PC-3 (cell line): ENCODE measurements at regions not wholly inside any gene's neighbourhood (a gene's known extent, or its start where the extent isn't known, plus 50 kb on each side); places are given as distances from the start of the nearest gene placed in this dataset.

Source experiments
- ATAC-seq: fragments of 200-7000 bp; cut with Tn5 transposase; 2 replicates; pipeline ENCODE4 v1.9.1; 2020; ENCODE audit warnings: mild to moderate bottlenecking, moderate library complexity
- BruUV-seq: library from RNA; stranded (reverse); fragments of 400-500 nt; replicated peaks from 2 replicates; lab custom pipeline; 2021; lab: Mats Ljungman, UMichigan
- CTCF ChIA-PET: fragments of 300-600 bp; sonication (Branson Sonifier 250); formaldehyde crosslinking; loops from one replicate; lab custom pipeline; 2022; ENCODE audit warnings: antibody characterized with exemption; lab: Charles Lee
- POLR2A ChIA-PET: fragments of 300-600 bp; sonication (Branson Sonifier 250); formaldehyde crosslinking; loops from one replicate; lab custom pipeline; 2022; ENCODE audit warnings: antibody characterized with exemption; ENCODE audit not compliant: unreplicated experiment; lab: Charles Lee
- DNase-seq: peaks from one replicate; pipeline ENCODE4 v3.0.0-alpha.2; 2015
- H2AFZ ChIP-seq: fragments of 300-600 bp; sonication (generic); 2 replicates; pipeline ENCODE4 v1.6.0; 2016; ENCODE audit warnings: antibody characterized with exemption, low read length
- H3F3A ChIP-seq: fragments of 300-600 bp; sonication (generic); one replicate; pipeline ENCODE4 v1.6.0; 2017; ENCODE audit warnings: antibody characterized with exemption, low read length, control low read depth, mild to moderate bottlenecking; ENCODE audit not compliant: unreplicated experiment
- H3K27ac ChIP-seq: fragments of 300-600 bp; sonication (generic); 2 replicates; pipeline ENCODE4 v1.5.1; 2016; ENCODE audit warnings: mild to moderate bottlenecking, low read length
- H3K27me3 ChIP-seq: fragments of 300-600 bp; sonication (generic); 2 replicates; pipeline ENCODE4 v1.6.1; 2016; ENCODE audit warnings: low read length, mixed read lengths
- H3K36me3 ChIP-seq: fragments of 300-600 bp; sonication (generic); 2 replicates; pipeline ENCODE4 v1.6.1; 2016; ENCODE audit warnings: low read depth, mixed run types, low read length, mixed read lengths
- H3K4me1 ChIP-seq: fragments of 300-600 bp; sonication (generic); 2 replicates; pipeline ENCODE4 v1.5.1; 2016; ENCODE audit warnings: low read length; ENCODE audit not compliant: insufficient read depth
- H3K4me2 ChIP-seq: fragments of 300-600 bp; sonication (generic); 2 replicates; pipeline ENCODE4 v1.6.0; 2016; ENCODE audit warnings: low read length
- H3K4me3 ChIP-seq: fragments of 300-600 bp; sonication (generic); 2 replicates; pipeline ENCODE4 v1.5.1; 2016; ENCODE audit warnings: mild to moderate bottlenecking, low read length, mixed read lengths
- H3K79me2 ChIP-seq: fragments of 300-600 bp; sonication (generic); 2 replicates; pipeline ENCODE4 v1.6.1; 2017; ENCODE audit warnings: low read length, mixed read lengths
- H3K9ac ChIP-seq: fragments of 300-600 bp; sonication (generic); 2 replicates; pipeline ENCODE4 v1.6.0; 2016; ENCODE audit warnings: mild to moderate bottlenecking, low read length
- H3K9me2 ChIP-seq: fragments of 300-600 bp; sonication (generic); replicated peaks from 2 replicates; pipeline ENCODE4 v1.6.1; 2016; ENCODE audit warnings: mixed run types, low read length, mixed read lengths
- H3K9me3 ChIP-seq: fragments of 300-600 bp; sonication (generic); 2 replicates; pipeline ENCODE4 v1.6.1; 2016; ENCODE audit warnings: low read length, mixed read lengths
- H4K20me1 ChIP-seq: fragments of 300-600 bp; sonication (generic); 2 replicates; pipeline ENCODE4 v1.6.1; 2016; ENCODE audit warnings: low read length, mixed read lengths
- EZH2 ChIP-seq: fragments of 300-600 bp; sonication (generic); IDR thresholded peaks from one replicate; pipeline ENCODE4 v1.6.1; 2017; ENCODE audit warnings: antibody characterized with exemption, mild to moderate bottlenecking, low read length; ENCODE audit not compliant: unreplicated experiment
- EZH2phosphoT487 ChIP-seq: fragments of 300-600 bp; sonication (generic); IDR thresholded peaks from 2 replicates; pipeline ENCODE4 v1.6.1; 2018; ENCODE audit warnings: mild to moderate bottlenecking, antibody characterized with exemption, low read length, borderline replicate concordance
- intact Hi-C: fragments of 100-400 bp; cut with micrococcal nuclease; formaldehyde crosslinking; loops from 2 replicates; pipeline ENCODE4 v1.9.0; 2023
- TF ChIP-seq, protein P1 (sequence below): fragments of 300-600 bp; sonication (generic); conservative IDR thresholded peaks from 2 replicates; pipeline ENCODE4 v1.5.1; 2017; ENCODE audit warnings: antibody characterized with exemption, low read depth, mild to moderate bottlenecking, low read length

- Histone ChIP-seq H3K79me2 (no peaks in the 10 kb centered on the region), H3K36me3 (no peaks in the 10 kb centered on the region), H2AFZ (no peak overlapping the region), H3K9ac (no peak overlapping the region), H3K9me2 (no peaks in the 10 kb centered on the region), H3K4me1 (peaks cover 16% of the 10 kb centered on the region), H3K27ac (no peak overlapping the region), H3K9me3 (no peaks in the 10 kb centered on the region), H3K4me3 (no peak overlapping the region), H3K4me2 (no peak overlapping the region), H3K27me3 (no peaks in the 10 kb centered on the region), H4K20me1 (no peaks in the 10 kb centered on the region), H3F3A (no peaks in the 10 kb centered on the region)
- ChIA-PET CTCF (no interaction called here), POLR2A (no interaction called here)
- intact Hi-C loops, result no loop called here
- ATAC-seq (no peak), DNase-seq (no peak)
- TF ChIP-seq, protein P1, sequence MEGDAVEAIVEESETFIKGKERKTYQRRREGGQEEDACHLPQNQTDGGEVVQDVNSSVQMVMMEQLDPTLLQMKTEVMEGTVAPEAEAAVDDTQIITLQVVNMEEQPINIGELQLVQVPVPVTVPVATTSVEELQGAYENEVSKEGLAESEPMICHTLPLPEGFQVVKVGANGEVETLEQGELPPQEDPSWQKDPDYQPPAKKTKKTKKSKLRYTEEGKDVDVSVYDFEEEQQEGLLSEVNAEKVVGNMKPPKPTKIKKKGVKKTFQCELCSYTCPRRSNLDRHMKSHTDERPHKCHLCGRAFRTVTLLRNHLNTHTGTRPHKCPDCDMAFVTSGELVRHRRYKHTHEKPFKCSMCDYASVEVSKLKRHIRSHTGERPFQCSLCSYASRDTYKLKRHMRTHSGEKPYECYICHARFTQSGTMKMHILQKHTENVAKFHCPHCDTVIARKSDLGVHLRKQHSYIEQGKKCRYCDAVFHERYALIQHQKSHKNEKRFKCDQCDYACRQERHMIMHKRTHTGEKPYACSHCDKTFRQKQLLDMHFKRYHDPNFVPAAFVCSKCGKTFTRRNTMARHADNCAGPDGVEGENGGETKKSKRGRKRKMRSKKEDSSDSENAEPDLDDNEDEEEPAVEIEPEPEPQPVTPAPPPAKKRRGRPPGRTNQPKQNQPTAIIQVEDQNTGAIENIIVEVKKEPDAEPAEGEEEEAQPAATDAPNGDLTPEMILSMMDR, result no peak
- TF ChIP-seq EZH2 (no peak), EZH2phosphoT487 (no peak)
- no TSS peak for BruUV-seq
Measured at GRCh38 chr10:93146336-93146735, 72.6 kb downstream of the CYP26A1 start.

- Histone ChIP-seq H3K9me2 (no peaks in the 10 kb centered on the region), H3K4me3 (no peak overlapping the region), H3K9ac (no peak overlapping the region), H3K79me2 (no peaks in the 10 kb centered on the region), H3K27me3 (no peaks in the 10 kb centered on the region), H2AFZ (no peak overlapping the region), H3F3A (no peaks in the 10 kb centered on the region), H3K27ac (no peak overlapping the region), H3K36me3 (no peaks in the 10 kb centered on the region), H4K20me1 (no peaks in the 10 kb centered on the region), H3K4me2 (no peak overlapping the region), H3K4me1 (peaks cover 25% of the 10 kb centered on the region), H3K9me3 (no peaks in the 10 kb centered on the region)
- ChIA-PET POLR2A (no interaction called here), CTCF (no interaction called here)
- intact Hi-C loops, result no loop called here
- no TSS peak for BruUV-seq
- no peak for ATAC-seq
- no peak for TF ChIP-seq EZH2
- TF ChIP-seq, protein P1, result no peak
- TF ChIP-seq EZH2phosphoT487, result no peak
- DNase-seq, result no peak
Measured at GRCh38 chr10:93147281-93147680, 73.6 kb downstream of the CYP26A1 start.

GRCh38 chr10:93148476-93148875 lies 74.8 kb downstream of the CYP26A1 start:
- BruUV-seq, result no TSS peak
- no peaks in the 10 kb centered on the region for H3F3A ChIP-seq
- TF ChIP-seq EZH2, result no peak
- no peak for TF ChIP-seq EZH2phosphoT487
- TF ChIP-seq, protein P1, result no peak
- H3K27me3 ChIP-seq, result no peaks in the 10 kb centered on the region
- DNase-seq, result no peak
- H2AFZ ChIP-seq, result no peak overlapping the region
- H3K27ac ChIP-seq, result no peak overlapping the region
- no peaks in the 10 kb centered on the region for H3K9me2 ChIP-seq
- no peak for ATAC-seq
- ChIA-PET POLR2A (no interaction called here), CTCF (no interaction called here)
- H3K4me2 ChIP-seq, result no peak overlapping the region
- no peaks in the 10 kb centered on the region for H3K36me3 ChIP-seq
- no peaks in the 10 kb centered on the region for H4K20me1 ChIP-seq
- no peak overlapping the region for H3K4me3 ChIP-seq
- peaks cover 28% of the 10 kb centered on the region for H3K4me1 ChIP-seq
- H3K79me2 ChIP-seq, result no peaks in the 10 kb centered on the region
- no peak overlapping the region for H3K9ac ChIP-seq
- intact Hi-C loops, result no loop called here
- H3K9me3 ChIP-seq, result no peaks in the 10 kb centered on the region
